ENCODE measurements at regions not wholly inside any gene's neighbourhood (a gene's known extent, or its start where the extent isn't known, plus 50 kb on each side); places are given as distances from the start of the nearest gene placed in this dataset.

- in situ Hi-C loops (cut with MboI; ENCODE audit: low sequenced_read_pairs) (no loop called here), dilution Hi-C loops (cut with HindIII; ENCODE audit: low sequenced_read_pairs, unreplicated experiment) (no loop called here), intact Hi-C loops (cut with micrococcal nuclease) (no loop called here)
- no peak overlapping the region for H3K23ac ChIP-seq (ENCODE audit: low read depth, low read length)
- no peak overlapping the region for H3K9ac ChIP-seq (ENCODE audit: low read depth, low read length)
- no peak overlapping the region for H2AK9ac ChIP-seq (replicated peaks; ENCODE audit: low read depth, low read length, poor library complexity)
- no peaks in the 10 kb centered on the region for H3K36me3 ChIP-seq (ENCODE audit: control insufficient read depth, insufficient read depth, low read length)
- H3K27me3 ChIP-seq (ENCODE audit: control insufficient read depth, insufficient read depth, low read length), result no peaks in the 10 kb centered on the region
- H4K8ac ChIP-seq (ENCODE audit: low read depth in 2 of 2, low read length in 2 of 2), result no peak overlapping the region
- H3K4ac ChIP-seq (ENCODE audit: low read depth, low read length), result no peak overlapping the region
- no peak overlapping the region for H3K18ac ChIP-seq (ENCODE audit: low read depth, low read length)
- no peak overlapping the region for H3K56ac ChIP-seq (ENCODE audit: extremely low read depth, insufficient read depth, low read length)
- no peak overlapping the region for H2AFZ ChIP-seq (replicated peaks; ENCODE audit: low read length, poor library complexity)
- no peak for DNase-seq
- H3K14ac ChIP-seq (replicated peaks; ENCODE audit: low read depth, low read length), result no peak overlapping the region
- H3K4me3 ChIP-seq (ENCODE audit: insufficient read depth, low read depth, low read length), result no peak overlapping the region
- peaks cover 33% of the 10 kb centered on the region for H3K9me3 ChIP-seq (ENCODE audit: control insufficient read depth, insufficient read depth, low read length)
- no peaks in the 10 kb centered on the region for H3K79me1 ChIP-seq (ENCODE audit: low read depth in 1 of 2, low read length in 2 of 2)
- no peak for ATAC-seq (ENCODE audit: low read depth)
- ChIA-PET CTCF (no interaction called here), POLR2A (ENCODE audit: unreplicated experiment) (no interaction called here)
- no peak overlapping the region for H4K5ac ChIP-seq (ENCODE audit: low read depth, low read length)
- no peaks in the 10 kb centered on the region for H4K20me1 ChIP-seq (ENCODE audit: insufficient read depth, low read length)
- H2BK120ac ChIP-seq (ENCODE audit: low read depth, low read length), result no peak overlapping the region
- H2BK15ac ChIP-seq (ENCODE audit: low read depth, low read length), result no peak overlapping the region
- H3K27ac ChIP-seq (ENCODE audit: insufficient read depth, low read length), result no peak overlapping the region
- TF ChIP-seq CTCF (conservative IDR thresholded peaks at IDR 0.05; ENCODE audit: low read depth, low read length) (no peak), RCOR1 (IDR thresholded peaks at IDR 0.05; ENCODE audit: insufficient replicate concordance, low read length) (no peak), MXI1 (IDR thresholded peaks at IDR 0.05; ENCODE audit: borderline replicate concordance, low read depth, low read length) (no peak), BHLHE40 (IDR thresholded peaks at IDR 0.05; ENCODE audit: low read depth, low read length) (no peak), ELK1 (IDR thresholded peaks at IDR 0.05; ENCODE audit: borderline replicate concordance, low read depth, low read length) (no peak)
- WGBS, 2 experiments (ENCODE audit: extremely low coverage in 2 of 2, insufficient read length in 1 of 2), result no CpG with 5 or more reads among the region's 3 CpGs
- H4K91ac ChIP-seq (ENCODE audit: insufficient read depth, low read depth, low read length), result no peak overlapping the region
- no peak overlapping the region for H2BK5ac ChIP-seq (ENCODE audit: low read depth, low read length, poor library complexity, severe bottlenecking)
- no peaks in the 10 kb centered on the region for H3K9me1 ChIP-seq (ENCODE audit: insufficient read depth, low read length)
- H2AK5ac ChIP-seq (ENCODE audit: low read depth, low read length), result no peak overlapping the region
- no peak overlapping the region for H3K4me2 ChIP-seq (ENCODE audit: low read depth, low read length)
- no peak overlapping the region for H2BK20ac ChIP-seq (ENCODE audit: low read depth, low read length)
- no TSS peak for BruUV-seq (replicated peaks)
- no peaks in the 10 kb centered on the region for H3K4me1 ChIP-seq (ENCODE audit: control insufficient read depth, insufficient read depth, low read length)
Observed at GRCh38 chr7:67590649-67591048, 594.0 kb downstream of the TYW1 start.

Measured in IMR-90 (cell line).